Progenitor cell of endocrine pancreas (in vitro differentiated cells): ENCODE measurements at regions not wholly inside any gene's neighbourhood (a gene's known extent, or its start where the extent isn't known, plus 50 kb on each side); places are given as distances from the start of the nearest gene placed in this dataset.

Experiments
- DNase-seq: peaks from one replicate; pipeline ENCODE4 v3.0.0; 2021; ENCODE audit warnings: low spot score; ENCODE audit not compliant: unreplicated experiment
- H3K27ac Mint-ChIP-seq: 2 replicates; pipeline ENCODE4 v1.8.0; 2021; ENCODE audit warnings: mild to moderate bottlenecking, moderate library complexity, mixed read lengths
- H3K27me3 Mint-ChIP-seq: 2 replicates; pipeline ENCODE4 v1.8.0; 2021; ENCODE audit warnings: mixed read lengths
- H3K36me3 Mint-ChIP-seq: 2 replicates; pipeline ENCODE4 v1.8.0; 2022; ENCODE audit warnings: mixed read lengths; ENCODE audit not compliant: insufficient read depth
- H3K4me1 Mint-ChIP-seq: 2 replicates; pipeline ENCODE4 v1.8.0; 2021; ENCODE audit warnings: low read depth, mixed read lengths
- H3K4me3 Mint-ChIP-seq: 2 replicates; pipeline ENCODE4 v1.8.0; 2021; ENCODE audit warnings: low read depth, mild to moderate bottlenecking, moderate library complexity, mixed read lengths
- H3K9me3 Mint-ChIP-seq: 2 replicates; pipeline ENCODE4 v1.8.0; 2021; ENCODE audit warnings: low read depth, mixed read lengths
- TF ChIP-seq, protein P1 (sequence below): fragments of 200-600 bp; sonication (generic); IDR thresholded peaks from one replicate; pipeline ENCODE4 v1.5.0; 2021; ENCODE audit warnings: antibody characterized with exemption, mild to moderate bottlenecking; ENCODE audit not compliant: unreplicated experiment

DNA sequence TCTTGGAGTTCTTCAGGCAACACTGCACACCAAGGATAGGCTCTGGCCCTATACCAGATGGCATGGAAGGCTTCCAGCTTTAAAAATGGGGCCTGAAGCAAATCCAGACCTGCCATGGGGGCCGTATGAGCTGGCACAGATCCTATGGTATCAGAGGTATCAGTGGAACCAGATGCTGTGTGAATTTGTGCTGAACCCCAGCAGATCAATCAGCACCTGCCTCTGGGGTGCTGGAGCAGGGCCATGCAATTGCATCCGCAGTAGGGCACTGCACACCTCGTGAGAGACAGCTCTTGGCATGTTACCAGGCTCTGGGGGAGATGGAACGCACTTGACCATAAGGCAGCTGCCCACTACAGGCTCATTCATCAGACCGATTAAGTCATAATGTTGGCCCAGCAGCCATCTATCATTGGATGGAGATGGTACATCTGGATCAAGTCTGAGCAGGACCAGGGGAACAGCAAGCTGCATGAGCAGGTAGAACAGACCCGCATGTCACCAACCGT is 221.5 kb downstream of the MYLK4 start:
- Mint-ChIP-seq H3K27me3 (no peaks in the 10 kb centered on the region), H3K4me1 (no peaks in the 10 kb centered on the region), H3K9me3 (peaks cover 6% of the 10 kb centered on the region), H3K36me3 (peaks cover 1% of the 10 kb centered on the region), H3K4me3 (no peak overlapping the region), H3K27ac (no peak overlapping the region)
- TF ChIP-seq, protein P1, sequence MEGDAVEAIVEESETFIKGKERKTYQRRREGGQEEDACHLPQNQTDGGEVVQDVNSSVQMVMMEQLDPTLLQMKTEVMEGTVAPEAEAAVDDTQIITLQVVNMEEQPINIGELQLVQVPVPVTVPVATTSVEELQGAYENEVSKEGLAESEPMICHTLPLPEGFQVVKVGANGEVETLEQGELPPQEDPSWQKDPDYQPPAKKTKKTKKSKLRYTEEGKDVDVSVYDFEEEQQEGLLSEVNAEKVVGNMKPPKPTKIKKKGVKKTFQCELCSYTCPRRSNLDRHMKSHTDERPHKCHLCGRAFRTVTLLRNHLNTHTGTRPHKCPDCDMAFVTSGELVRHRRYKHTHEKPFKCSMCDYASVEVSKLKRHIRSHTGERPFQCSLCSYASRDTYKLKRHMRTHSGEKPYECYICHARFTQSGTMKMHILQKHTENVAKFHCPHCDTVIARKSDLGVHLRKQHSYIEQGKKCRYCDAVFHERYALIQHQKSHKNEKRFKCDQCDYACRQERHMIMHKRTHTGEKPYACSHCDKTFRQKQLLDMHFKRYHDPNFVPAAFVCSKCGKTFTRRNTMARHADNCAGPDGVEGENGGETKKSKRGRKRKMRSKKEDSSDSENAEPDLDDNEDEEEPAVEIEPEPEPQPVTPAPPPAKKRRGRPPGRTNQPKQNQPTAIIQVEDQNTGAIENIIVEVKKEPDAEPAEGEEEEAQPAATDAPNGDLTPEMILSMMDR, result no peak
- no peak for DNase-seq

DNA sequence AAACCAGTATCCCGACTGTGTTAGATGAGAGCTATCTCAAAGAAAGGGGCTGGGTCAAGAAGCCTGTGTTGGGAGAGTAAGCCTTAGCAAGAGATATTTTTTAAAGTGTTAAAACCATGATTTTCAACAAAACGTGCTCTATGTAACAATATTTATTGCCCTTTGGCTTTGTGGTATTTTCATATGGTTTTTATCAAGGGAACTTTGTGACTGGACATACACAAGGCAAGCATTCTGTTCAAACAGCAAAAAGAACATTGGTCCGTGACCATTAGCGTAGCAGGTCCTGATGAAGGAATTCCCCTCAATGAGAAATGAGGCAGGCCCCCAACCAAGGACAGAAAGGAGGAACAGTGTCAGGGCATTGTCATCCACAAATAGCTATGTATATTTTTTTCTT is 222.6 kb downstream of the MYLK4 start:
- Mint-ChIP-seq H3K27me3 (no peaks in the 10 kb centered on the region), H3K4me1 (no peaks in the 10 kb centered on the region), H3K36me3 (peaks cover 2% of the 10 kb centered on the region), H3K27ac (no peak overlapping the region), H3K9me3 (peaks cover 9% of the 10 kb centered on the region), H3K4me3 (no peak overlapping the region)
- no peak for DNase-seq
- TF ChIP-seq, protein P1, result no peak

DNA sequence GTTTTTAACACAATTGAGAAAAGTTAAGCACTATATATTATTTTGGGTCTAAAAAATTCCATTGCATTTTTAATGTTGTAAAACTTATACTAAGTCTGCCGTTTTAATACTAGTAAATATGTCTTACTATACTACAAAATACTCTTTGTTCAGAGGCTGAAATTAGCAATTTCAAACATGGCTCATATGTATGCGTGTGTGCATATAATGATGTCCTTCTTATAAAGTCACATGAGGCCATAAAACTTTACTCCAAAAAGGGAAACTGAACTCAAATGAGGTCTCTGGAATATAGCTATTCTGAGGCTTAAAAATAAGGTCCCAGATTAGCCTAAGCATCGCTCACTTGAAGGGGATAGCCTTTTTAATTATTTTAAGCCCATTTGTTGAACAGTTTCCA is 224.0 kb downstream of the MYLK4 start:
- Mint-ChIP-seq H3K4me3 (no peak overlapping the region), H3K9me3 (peaks cover 4% of the 10 kb centered on the region)

DNA sequence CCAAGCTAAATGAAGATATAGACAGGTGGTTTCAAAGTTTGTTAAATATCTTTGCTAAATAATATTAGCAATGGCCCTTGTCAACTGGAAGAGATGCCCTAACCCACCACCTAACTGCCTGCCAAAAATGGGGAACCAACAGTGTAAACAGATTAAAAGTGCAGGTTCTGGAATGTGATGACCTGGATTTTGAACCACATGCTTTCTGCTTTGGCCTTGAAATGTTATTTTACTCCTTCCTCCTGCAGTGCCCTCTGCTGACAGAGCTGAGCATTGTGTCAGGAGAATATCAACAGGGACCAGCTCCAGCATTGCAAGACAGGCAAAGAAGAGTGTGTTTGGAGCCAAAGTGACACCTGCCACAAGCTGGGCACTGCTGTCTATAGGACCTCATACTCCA is 226.6 kb downstream of the MYLK4 start:
- Mint-ChIP-seq H3K27ac (no peak overlapping the region), H3K9me3 (peaks cover 8% of the 10 kb centered on the region)
- DNase-seq, result no peak

More for the DNA sequence above, 224.0 kb downstream of the MYLK4 start:
- Mint-ChIP-seq H3K27ac (no peak overlapping the region), H3K36me3 (peaks cover 2% of the 10 kb centered on the region), H3K4me1 (no peaks in the 10 kb centered on the region), H3K27me3 (no peaks in the 10 kb centered on the region)
- no peak for DNase-seq
- TF ChIP-seq, protein P1, result no peak

DNA sequence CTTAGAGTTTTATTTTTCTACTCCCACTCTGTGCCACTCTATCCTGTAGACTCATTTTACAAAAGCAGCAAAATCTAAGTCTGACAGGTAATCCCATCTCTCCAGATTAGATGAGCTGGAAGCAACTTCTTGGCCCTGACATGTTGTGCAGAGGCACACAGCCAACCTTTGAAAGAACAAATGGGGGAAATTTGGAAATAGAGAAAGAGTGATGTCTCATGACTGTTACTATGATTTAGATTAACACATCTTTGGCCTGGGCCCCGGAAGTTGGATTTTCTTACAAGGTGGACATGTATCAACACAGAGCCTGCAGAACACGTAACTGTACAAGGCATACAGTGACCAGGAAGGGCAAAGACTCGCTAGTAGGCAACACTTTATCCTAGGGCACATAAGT is 227.7 kb downstream of the MYLK4 start:
- DNase-seq, result no peak
- peaks cover 2% of the 10 kb centered on the region for H3K36me3 Mint-ChIP-seq
- no peaks in the 10 kb centered on the region for H3K27me3 Mint-ChIP-seq
- TF ChIP-seq, protein P1, result no peak
- H3K4me1 Mint-ChIP-seq, result no peaks in the 10 kb centered on the region
- H3K4me3 Mint-ChIP-seq, result no peak overlapping the region
- H3K9me3 Mint-ChIP-seq, result peaks cover 8% of the 10 kb centered on the region
- no peak overlapping the region for H3K27ac Mint-ChIP-seq

More for the DNA sequence above, 226.6 kb downstream of the MYLK4 start:
- H3K4me1 Mint-ChIP-seq, result no peaks in the 10 kb centered on the region
- H3K4me3 Mint-ChIP-seq, result no peak overlapping the region
- H3K36me3 Mint-ChIP-seq, result peaks cover 2% of the 10 kb centered on the region
- no peaks in the 10 kb centered on the region for H3K27me3 Mint-ChIP-seq
- TF ChIP-seq, protein P1, result no peak
